ENCODE measurements at regions not wholly inside any gene's neighbourhood (a gene's known extent, or its start where the extent isn't known, plus 50 kb on each side); places are given as distances from the start of the nearest gene placed in this dataset.

DNA sequence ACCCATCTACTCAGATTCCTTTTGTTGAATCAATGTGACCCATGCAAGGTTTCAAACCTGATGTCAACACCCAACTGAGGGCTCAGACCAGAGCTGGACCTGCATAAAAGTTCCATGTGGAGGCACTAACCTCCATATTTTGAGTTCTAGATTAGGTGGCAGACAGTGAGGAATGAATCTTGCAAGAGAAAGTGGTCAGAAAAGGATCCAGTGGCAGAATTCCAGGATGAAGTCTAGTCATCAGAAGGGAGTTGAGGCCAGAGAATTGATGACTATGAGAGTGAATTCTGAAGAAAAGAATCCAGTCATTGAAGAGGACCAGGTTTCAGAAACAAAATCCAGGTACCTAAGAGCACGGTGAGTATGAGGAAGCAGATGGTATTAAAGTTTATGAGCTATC is 205.1 kb upstream of the RGMB start:
- ATAC-seq (ENCODE audit: insufficient number of reproducible peaks, low FRiP score, low read depth) (no peak), DNase-seq (ENCODE audit: low spot score) (no peak)
- H3K27ac ChIP-seq = no peak overlapping the region
- no peak overlapping the region for H3K4me3 ChIP-seq
- H3K27me3 ChIP-seq (replicated peaks; ENCODE audit: insufficient read depth) = no peaks in the 10 kb centered on the region
- H3K9me3 ChIP-seq = no peaks in the 10 kb centered on the region
- H3K4me1 ChIP-seq (ENCODE audit: control insufficient read depth in 1 of 2, low read depth in 2 of 2) = no peaks in the 10 kb centered on the region
- TF ChIP-seq, protein P1, sequence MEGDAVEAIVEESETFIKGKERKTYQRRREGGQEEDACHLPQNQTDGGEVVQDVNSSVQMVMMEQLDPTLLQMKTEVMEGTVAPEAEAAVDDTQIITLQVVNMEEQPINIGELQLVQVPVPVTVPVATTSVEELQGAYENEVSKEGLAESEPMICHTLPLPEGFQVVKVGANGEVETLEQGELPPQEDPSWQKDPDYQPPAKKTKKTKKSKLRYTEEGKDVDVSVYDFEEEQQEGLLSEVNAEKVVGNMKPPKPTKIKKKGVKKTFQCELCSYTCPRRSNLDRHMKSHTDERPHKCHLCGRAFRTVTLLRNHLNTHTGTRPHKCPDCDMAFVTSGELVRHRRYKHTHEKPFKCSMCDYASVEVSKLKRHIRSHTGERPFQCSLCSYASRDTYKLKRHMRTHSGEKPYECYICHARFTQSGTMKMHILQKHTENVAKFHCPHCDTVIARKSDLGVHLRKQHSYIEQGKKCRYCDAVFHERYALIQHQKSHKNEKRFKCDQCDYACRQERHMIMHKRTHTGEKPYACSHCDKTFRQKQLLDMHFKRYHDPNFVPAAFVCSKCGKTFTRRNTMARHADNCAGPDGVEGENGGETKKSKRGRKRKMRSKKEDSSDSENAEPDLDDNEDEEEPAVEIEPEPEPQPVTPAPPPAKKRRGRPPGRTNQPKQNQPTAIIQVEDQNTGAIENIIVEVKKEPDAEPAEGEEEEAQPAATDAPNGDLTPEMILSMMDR (IDR thresholded peaks at IDR 0.05) = no peak
- no peaks in the 10 kb centered on the region for H3K36me3 ChIP-seq

- TF ChIP-seq, protein P1 (IDR thresholded peaks at IDR 0.05) = no peak
- H3K4me3 ChIP-seq = no peak overlapping the region
- no peak for ATAC-seq (ENCODE audit: insufficient number of reproducible peaks, low FRiP score, low read depth)
- H3K4me1 ChIP-seq (ENCODE audit: control insufficient read depth in 1 of 2, low read depth in 2 of 2) = no peaks in the 10 kb centered on the region
- no peaks in the 10 kb centered on the region for H3K9me3 ChIP-seq
- H3K36me3 ChIP-seq = no peaks in the 10 kb centered on the region
- no peak for DNase-seq (ENCODE audit: low spot score)
- H3K27me3 ChIP-seq (replicated peaks; ENCODE audit: insufficient read depth) = no peaks in the 10 kb centered on the region
- H3K27ac ChIP-seq = no peak overlapping the region
Observed at GRCh38 chr5:98569288-98569687, 204.2 kb upstream of the RGMB start.

DNA sequence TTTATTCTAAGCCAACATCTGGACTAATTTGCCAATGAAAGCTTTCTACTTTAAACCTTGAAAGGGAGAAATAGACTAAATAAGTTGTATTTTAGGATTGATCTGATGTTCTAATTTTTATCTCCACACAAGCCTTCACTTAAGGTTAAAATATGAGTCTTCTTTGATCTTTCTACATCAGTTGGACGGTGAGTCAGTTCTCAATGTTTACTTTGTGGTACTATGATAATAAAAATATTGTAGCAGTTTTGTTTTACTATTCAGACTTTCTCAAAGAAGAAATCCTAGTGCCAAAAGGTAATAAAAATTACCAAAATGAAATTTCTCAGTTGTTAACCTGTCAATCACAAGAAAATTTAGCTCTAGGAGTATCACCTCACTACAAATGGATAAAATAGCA is 203.5 kb upstream of the RGMB start:
- DNase-seq (ENCODE audit: low spot score) (no peak), ATAC-seq (ENCODE audit: insufficient number of reproducible peaks, low FRiP score, low read depth) (no peak)
- Histone ChIP-seq H3K27ac (no peak overlapping the region), H3K4me3 (no peak overlapping the region), H3K27me3 (replicated peaks; ENCODE audit: insufficient read depth) (no peaks in the 10 kb centered on the region), H3K9me3 (no peaks in the 10 kb centered on the region), H3K4me1 (ENCODE audit: control insufficient read depth in 1 of 2, low read depth in 2 of 2) (no peaks in the 10 kb centered on the region), H3K36me3 (no peaks in the 10 kb centered on the region)
- TF ChIP-seq, protein P1 (IDR thresholded peaks at IDR 0.05) = no peak

- DNase-seq (ENCODE audit: low spot score) (no peak), ATAC-seq (ENCODE audit: insufficient number of reproducible peaks, low FRiP score, low read depth) (no peak)
- no peaks in the 10 kb centered on the region for H3K4me1 ChIP-seq (ENCODE audit: control insufficient read depth in 1 of 2, low read depth in 2 of 2)
- no peak overlapping the region for H3K27ac ChIP-seq
- no peaks in the 10 kb centered on the region for H3K36me3 ChIP-seq
- H3K9me3 ChIP-seq = no peaks in the 10 kb centered on the region
- H3K4me3 ChIP-seq = no peak overlapping the region
- TF ChIP-seq, protein P1 (IDR thresholded peaks at IDR 0.05) = no peak
- H3K27me3 ChIP-seq (replicated peaks; ENCODE audit: insufficient read depth) = no peaks in the 10 kb centered on the region
Observed at GRCh38 chr5:98570661-98571191, 202.7 kb upstream of the RGMB start.

DNA sequence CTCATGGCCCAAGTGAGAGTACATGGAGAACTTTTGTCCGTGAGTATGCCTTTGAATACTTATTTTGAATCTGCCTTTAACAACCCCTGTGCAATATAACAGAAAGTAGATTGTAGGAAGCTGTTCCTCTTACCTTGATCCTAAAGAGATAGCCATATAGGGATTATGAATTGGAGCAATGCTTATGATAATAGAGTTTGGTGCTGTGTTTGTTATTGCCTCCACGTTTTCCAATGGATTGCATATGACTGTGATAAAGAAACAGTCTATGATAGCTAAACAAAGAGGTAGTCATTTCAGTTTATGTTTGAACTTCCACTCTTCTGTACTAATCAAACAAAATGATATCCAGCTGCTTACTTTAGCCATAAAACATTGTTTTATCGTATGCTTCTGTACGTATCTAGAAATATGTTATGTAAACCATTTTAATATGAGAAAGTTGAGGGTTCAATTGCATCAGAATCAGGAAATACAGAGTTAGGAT is 199.6 kb upstream of the RGMB start:
- no peak overlapping the region for H3K4me3 ChIP-seq
- no peaks in the 10 kb centered on the region for H3K27me3 ChIP-seq (replicated peaks; ENCODE audit: insufficient read depth)
- no peaks in the 10 kb centered on the region for H3K9me3 ChIP-seq
- H3K27ac ChIP-seq = no peak overlapping the region
- DNase-seq (ENCODE audit: low spot score) (no peak), ATAC-seq (ENCODE audit: insufficient number of reproducible peaks, low FRiP score, low read depth) (no peak)
- H3K36me3 ChIP-seq = no peaks in the 10 kb centered on the region
- TF ChIP-seq, protein P1 (IDR thresholded peaks at IDR 0.05) = no peak
- H3K4me1 ChIP-seq (ENCODE audit: control insufficient read depth in 1 of 2, low read depth in 2 of 2) = no peaks in the 10 kb centered on the region

Data from thoracic aorta (tissue), 2 donors.